ENCODE measurements at regions not wholly inside any gene's neighbourhood (a gene's known extent, or its start where the extent isn't known, plus 50 kb on each side); places are given as distances from the start of the nearest gene placed in this dataset.

DNA sequence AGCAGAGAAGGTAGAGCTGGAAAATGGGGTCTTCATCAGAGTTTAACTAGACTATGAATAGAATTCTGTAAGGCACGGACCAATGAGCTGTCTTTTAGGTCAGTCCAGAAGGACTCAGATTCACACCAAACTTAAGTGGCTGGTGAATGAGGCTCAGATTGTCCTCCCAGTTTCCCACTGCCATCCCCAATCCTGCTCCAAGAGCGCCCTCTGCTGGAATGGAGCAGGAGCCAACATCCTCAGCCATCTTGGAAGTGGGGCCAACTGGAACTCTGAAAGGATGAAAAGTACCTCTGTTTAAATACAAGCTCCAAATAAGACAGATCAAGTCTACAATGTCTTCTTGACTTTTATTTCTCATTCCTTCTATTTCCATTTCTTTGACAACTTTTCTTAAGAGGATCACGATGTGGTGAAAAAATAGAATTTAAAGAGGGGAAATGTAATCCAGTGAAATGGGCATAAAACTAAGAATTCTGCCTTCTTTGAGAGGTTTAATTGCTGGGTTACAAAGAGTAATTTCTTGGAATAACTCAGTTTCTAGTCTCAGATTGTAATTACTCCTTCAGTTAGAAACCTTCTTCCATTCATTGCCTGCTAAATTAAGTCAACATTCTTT is 217.1 kb upstream of the TPRG1 start (continued):
- TF ChIP-seq PRPF4 (IDR thresholded peaks at IDR 0.05; ENCODE audit: low read depth, low read length, poor library complexity, severe bottlenecking) (no peak), ZFP36 (IDR thresholded peaks at IDR 0.05; ENCODE audit: borderline replicate concordance, low read depth, low read length, partially characterized antibody) (no peak), ELF3 (CRISPR knock-in tag; IDR thresholded peaks at IDR 0.05) (peak; percentile 56; the same call in 1 of the 2 replicates), BRCA1 (CRISPR knock-in tag; IDR thresholded peaks at IDR 0.05) (no peak), STAG1 (CRISPR knock-in tag; IDR thresholded peaks at IDR 0.05) (peak; percentile 99), GTF3A (CRISPR knock-in tag; conservative IDR thresholded peaks at IDR 0.05) (no peak), ZNF263 (CRISPR knock-in tag; IDR thresholded peaks at IDR 0.05) (peak; percentile 76), ZNF367 (CRISPR knock-in tag; IDR thresholded peaks at IDR 0.05; ENCODE audit: borderline replicate concordance) (no peak), HOXA3 (CRISPR knock-in tag; IDR thresholded peaks at IDR 0.05) (peak; percentile 48; the same call in 1 of the 2 replicates), MIER3 (CRISPR knock-in tag; IDR thresholded peaks at IDR 0.05; ENCODE audit: borderline replicate concordance) (no peak), RAD21 (CRISPR knock-in tag; IDR thresholded peaks at IDR 0.05) (peak; percentile 94), GZF1 (CRISPR knock-in tag; IDR thresholded peaks at IDR 0.05) (no peak), NR2F1 (CRISPR knock-in tag; IDR thresholded peaks at IDR 0.05) (no peak), RARA (CRISPR knock-in tag; IDR thresholded peaks at IDR 0.05) (0 out of 2 replicates have a peak, but pooled peaks have one; percentile 31), ZKSCAN5 (CRISPR knock-in tag; IDR thresholded peaks at IDR 0.05) (no peak), HHEX (CRISPR knock-in tag; IDR thresholded peaks at IDR 0.05) (no peak), ZNF546 (CRISPR knock-in tag; conservative IDR thresholded peaks at IDR 0.05) (no peak), ZNF180 (CRISPR knock-in tag; IDR thresholded peaks at IDR 0.05; ENCODE audit: borderline replicate concordance, low read depth) (no peak), TBP (CRISPR knock-in tag; IDR thresholded peaks at IDR 0.05) (no peak), SAP130 (CRISPR knock-in tag; IDR thresholded peaks at IDR 0.05; ENCODE audit: low read depth) (no peak)
- TF ChIP-seq, protein P1, sequence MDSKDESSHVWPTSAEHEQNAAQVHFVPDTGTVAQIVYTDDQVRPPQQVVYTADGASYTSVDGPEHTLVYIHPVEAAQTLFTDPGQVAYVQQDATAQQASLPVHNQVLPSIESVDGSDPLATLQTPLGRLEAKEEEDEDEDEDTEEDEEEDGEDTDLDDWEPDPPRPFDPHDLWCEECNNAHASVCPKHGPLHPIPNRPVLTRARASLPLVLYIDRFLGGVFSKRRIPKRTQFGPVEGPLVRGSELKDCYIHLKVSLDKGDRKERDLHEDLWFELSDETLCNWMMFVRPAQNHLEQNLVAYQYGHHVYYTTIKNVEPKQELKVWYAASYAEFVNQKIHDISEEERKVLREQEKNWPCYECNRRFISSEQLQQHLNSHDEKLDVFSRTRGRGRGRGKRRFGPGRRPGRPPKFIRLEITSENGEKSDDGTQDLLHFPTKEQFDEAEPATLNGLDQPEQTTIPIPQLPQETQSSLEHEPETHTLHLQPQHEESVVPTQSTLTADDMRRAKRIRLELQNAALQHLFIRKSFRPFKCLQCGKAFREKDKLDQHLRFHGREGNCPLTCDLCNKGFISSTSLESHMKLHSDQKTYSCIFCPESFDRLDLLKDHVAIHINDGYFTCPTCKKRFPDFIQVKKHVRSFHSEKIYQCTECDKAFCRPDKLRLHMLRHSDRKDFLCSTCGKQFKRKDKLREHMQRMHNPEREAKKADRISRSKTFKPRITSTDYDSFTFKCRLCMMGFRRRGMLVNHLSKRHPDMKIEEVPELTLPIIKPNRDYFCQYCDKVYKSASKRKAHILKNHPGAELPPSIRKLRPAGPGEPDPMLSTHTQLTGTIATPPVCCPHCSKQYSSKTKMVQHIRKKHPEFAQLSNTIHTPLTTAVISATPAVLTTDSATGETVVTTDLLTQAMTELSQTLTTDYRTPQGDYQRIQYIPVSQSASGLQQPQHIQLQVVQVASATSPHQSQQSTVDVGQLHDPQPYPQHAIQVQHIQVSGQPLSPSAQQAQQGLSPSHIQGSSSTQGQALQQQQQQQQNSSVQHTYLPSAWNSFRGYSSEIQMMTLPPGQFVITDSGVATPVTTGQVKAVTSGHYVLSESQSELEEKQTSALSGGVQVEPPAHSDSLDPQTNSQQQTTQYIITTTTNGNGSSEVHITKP (CRISPR knock-in tag; IDR thresholded peaks at IDR 0.05; ENCODE audit: low read depth) = no peak
- TF ChIP-seq, protein P2, sequence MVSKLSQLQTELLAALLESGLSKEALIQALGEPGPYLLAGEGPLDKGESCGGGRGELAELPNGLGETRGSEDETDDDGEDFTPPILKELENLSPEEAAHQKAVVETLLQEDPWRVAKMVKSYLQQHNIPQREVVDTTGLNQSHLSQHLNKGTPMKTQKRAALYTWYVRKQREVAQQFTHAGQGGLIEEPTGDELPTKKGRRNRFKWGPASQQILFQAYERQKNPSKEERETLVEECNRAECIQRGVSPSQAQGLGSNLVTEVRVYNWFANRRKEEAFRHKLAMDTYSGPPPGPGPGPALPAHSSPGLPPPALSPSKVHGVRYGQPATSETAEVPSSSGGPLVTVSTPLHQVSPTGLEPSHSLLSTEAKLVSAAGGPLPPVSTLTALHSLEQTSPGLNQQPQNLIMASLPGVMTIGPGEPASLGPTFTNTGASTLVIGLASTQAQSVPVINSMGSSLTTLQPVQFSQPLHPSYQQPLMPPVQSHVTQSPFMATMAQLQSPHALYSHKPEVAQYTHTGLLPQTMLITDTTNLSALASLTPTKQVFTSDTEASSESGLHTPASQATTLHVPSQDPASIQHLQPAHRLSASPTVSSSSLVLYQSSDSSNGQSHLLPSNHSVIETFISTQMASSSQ (IDR thresholded peaks at IDR 0.05; ENCODE audit: low read depth) = no peak
- TF ChIP-seq, protein P2 (CRISPR knock-in tag; IDR thresholded peaks at IDR 0.05; ENCODE audit: borderline replicate concordance) = no peak
- TF ChIP-seq, protein P3, sequence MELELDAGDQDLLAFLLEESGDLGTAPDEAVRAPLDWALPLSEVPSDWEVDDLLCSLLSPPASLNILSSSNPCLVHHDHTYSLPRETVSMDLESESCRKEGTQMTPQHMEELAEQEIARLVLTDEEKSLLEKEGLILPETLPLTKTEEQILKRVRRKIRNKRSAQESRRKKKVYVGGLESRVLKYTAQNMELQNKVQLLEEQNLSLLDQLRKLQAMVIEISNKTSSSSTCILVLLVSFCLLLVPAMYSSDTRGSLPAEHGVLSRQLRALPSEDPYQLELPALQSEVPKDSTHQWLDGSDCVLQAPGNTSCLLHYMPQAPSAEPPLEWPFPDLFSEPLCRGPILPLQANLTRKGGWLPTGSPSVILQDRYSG (CRISPR knock-in tag; IDR thresholded peaks at IDR 0.05) = no peak
